ENCODE measurements at regions not wholly inside any gene's neighbourhood (a gene's known extent, or its start where the extent isn't known, plus 50 kb on each side); places are given as distances from the start of the nearest gene placed in this dataset. TPM values are rescaled to one million over a fixed set of nuclear protein-coding genes. Genes with fewer than 3 reads are reported as not detected.
"Not testable (repeated sequence)": the region's sequence is repeated elsewhere in the genome, so short reads cannot be mapped to it uniquely, and the experiment has no call there.

GRCh38 chr10:42149027-42149700 lies 489.2 kb downstream of the ZNF33B start:
- Histone ChIP-seq H3K4me3 (ENCODE audit: low read depth, low read length) (no peak overlapping the region), H3K36me3 (ENCODE audit: control insufficient read depth, insufficient read depth, low read length) (no peaks in the 10 kb centered on the region), H3K9me3 (ENCODE audit: control insufficient read depth, insufficient read depth, low read length) (peaks cover 3% of the 10 kb centered on the region), H3K27me3 (ENCODE audit: control insufficient read depth, insufficient read depth, low read length) (no peaks in the 10 kb centered on the region), H3K4me1 (ENCODE audit: control insufficient read depth, insufficient read depth, low read length) (no peaks in the 10 kb centered on the region), H3K27ac (ENCODE audit: low read depth, low read length) (no peak overlapping the region)
- no peak for DNase-seq (ENCODE audit: low read depth in 4 of 6, low spot score in 6 of 6)
- 53% methylated on average over 42 of the region's 42 CpGs for WGBS (ENCODE audit: insufficient coverage)

GRCh38 chr10:42146165-42146564 lies 492.2 kb downstream of the ZNF33B start:
- WGBS (ENCODE audit: insufficient coverage), result no CpG with 5 or more reads among the region's 2 CpGs
- not testable (repeated sequence) for H3K4me1 ChIP-seq (ENCODE audit: control insufficient read depth, insufficient read depth, low read length); H3K27me3 ChIP-seq (ENCODE audit: control insufficient read depth, insufficient read depth, low read length); H3K27ac ChIP-seq (ENCODE audit: low read depth, low read length); DNase-seq (ENCODE audit: low read depth in 4 of 6, low spot score in 6 of 6); H3K4me3 ChIP-seq (ENCODE audit: low read depth, low read length); H3K36me3 ChIP-seq (ENCODE audit: control insufficient read depth, insufficient read depth, low read length); H3K9me3 ChIP-seq (ENCODE audit: control insufficient read depth, insufficient read depth, low read length)

GRCh38 chr10:42138023-42138422 lies 500.3 kb downstream of the ZNF33B start:
- not testable (repeated sequence) for H3K9me3 ChIP-seq (ENCODE audit: control insufficient read depth, insufficient read depth, low read length); H3K27me3 ChIP-seq (ENCODE audit: control insufficient read depth, insufficient read depth, low read length)

GRCh38 chr10:42113158-42113450 lies 525.3 kb downstream of the ZNF33B start:
- no peaks in the 10 kb centered on the region for H3K27me3 ChIP-seq (ENCODE audit: control insufficient read depth, insufficient read depth, low read length)
- no peaks in the 10 kb centered on the region for H3K4me1 ChIP-seq (ENCODE audit: control insufficient read depth, insufficient read depth, low read length)
- no peak overlapping the region for H3K27ac ChIP-seq (ENCODE audit: low read depth, low read length)
- WGBS (ENCODE audit: insufficient coverage), result 73% methylated on average over 21 of the region's 21 CpGs
- DNase-seq (ENCODE audit: low read depth in 4 of 6, low spot score in 6 of 6), result no peak
- no peak overlapping the region for H3K4me3 ChIP-seq (ENCODE audit: low read depth, low read length)
- no peaks in the 10 kb centered on the region for H3K36me3 ChIP-seq (ENCODE audit: control insufficient read depth, insufficient read depth, low read length)
- H3K9me3 ChIP-seq (ENCODE audit: control insufficient read depth, insufficient read depth, low read length), result peaks cover 1% of the 10 kb centered on the region

More at GRCh38 chr10:42138023-42138422, 500.3 kb downstream of the ZNF33B start:
- WGBS (ENCODE audit: insufficient coverage), result 93% methylated on average over 14 of the region's 22 CpGs
- H3K36me3 ChIP-seq (ENCODE audit: control insufficient read depth, insufficient read depth, low read length); H3K4me1 ChIP-seq (ENCODE audit: control insufficient read depth, insufficient read depth, low read length); H3K27ac ChIP-seq (ENCODE audit: low read depth, low read length); H3K4me3 ChIP-seq (ENCODE audit: low read depth, low read length); DNase-seq (ENCODE audit: low read depth in 4 of 6, low spot score in 6 of 6): not testable (repeated sequence)

GRCh38 chr10:42112331-42113157 lies 525.8 kb downstream of the ZNF33B start:
- 68% methylated on average over 64 of the region's 64 CpGs for WGBS (ENCODE audit: insufficient coverage)
- Histone ChIP-seq H3K4me1 (ENCODE audit: control insufficient read depth, insufficient read depth, low read length) (no peaks in the 10 kb centered on the region), H3K36me3 (ENCODE audit: control insufficient read depth, insufficient read depth, low read length) (no peaks in the 10 kb centered on the region), H3K27ac (ENCODE audit: low read depth, low read length) (no peak overlapping the region), H3K9me3 (ENCODE audit: control insufficient read depth, insufficient read depth, low read length) (peaks cover 1% of the 10 kb centered on the region), H3K4me3 (ENCODE audit: low read depth, low read length) (no peak overlapping the region), H3K27me3 (ENCODE audit: control insufficient read depth, insufficient read depth, low read length) (no peaks in the 10 kb centered on the region)
- DNase-seq (ENCODE audit: low read depth in 4 of 6, low spot score in 6 of 6), result no peak

- no peak for DNase-seq (ENCODE audit: low read depth in 4 of 6, low spot score in 6 of 6)
- Histone ChIP-seq H3K27ac (ENCODE audit: low read depth, low read length) (no peak overlapping the region), H3K4me1 (ENCODE audit: control insufficient read depth, insufficient read depth, low read length) (no peaks in the 10 kb centered on the region), H3K27me3 (ENCODE audit: control insufficient read depth, insufficient read depth, low read length) (no peaks in the 10 kb centered on the region), H3K36me3 (ENCODE audit: control insufficient read depth, insufficient read depth, low read length) (no peaks in the 10 kb centered on the region), H3K9me3 (ENCODE audit: control insufficient read depth, insufficient read depth, low read length) (peaks cover 1% of the 10 kb centered on the region), H3K4me3 (ENCODE audit: low read depth, low read length) (no peak overlapping the region)
- WGBS (ENCODE audit: insufficient coverage), result 76% methylated on average over 43 of the region's 43 CpGs
Observed at GRCh38 chr10:42111661-42112330, 526.6 kb downstream of the ZNF33B start.

GRCh38 chr10:42111076-42111475 lies 527.3 kb downstream of the ZNF33B start:
- 75% methylated on average over 33 of the region's 33 CpGs for WGBS (ENCODE audit: insufficient coverage)
- H3K36me3 ChIP-seq (ENCODE audit: control insufficient read depth, insufficient read depth, low read length), result no peaks in the 10 kb centered on the region
- H3K9me3 ChIP-seq (ENCODE audit: control insufficient read depth, insufficient read depth, low read length), result peaks cover 1% of the 10 kb centered on the region

More at GRCh38 chr10:42111076-42111475, 527.3 kb downstream of the ZNF33B start:
- Histone ChIP-seq H3K4me1 (ENCODE audit: control insufficient read depth, insufficient read depth, low read length) (no peaks in the 10 kb centered on the region), H3K4me3 (ENCODE audit: low read depth, low read length) (no peak overlapping the region), H3K27me3 (ENCODE audit: control insufficient read depth, insufficient read depth, low read length) (no peaks in the 10 kb centered on the region), H3K27ac (ENCODE audit: low read depth, low read length) (no peak overlapping the region)
- DNase-seq (ENCODE audit: low read depth in 4 of 6, low spot score in 6 of 6), result no peak

Small RNA genes in the stretch of these regions (small RNA-seq; reads per million reads assigned to genes)
- gene KSR1P1 (ENCODE audit: low replicate concordance), result not detected
